ENCODE measurements at regions not wholly inside any gene's neighbourhood (a gene's known extent, or its start where the extent isn't known, plus 50 kb on each side); places are given as distances from the start of the nearest gene placed in this dataset.
A peak's percentile ranks its signal among the peaks of the same experiment; 100 is the strongest.

DNA sequence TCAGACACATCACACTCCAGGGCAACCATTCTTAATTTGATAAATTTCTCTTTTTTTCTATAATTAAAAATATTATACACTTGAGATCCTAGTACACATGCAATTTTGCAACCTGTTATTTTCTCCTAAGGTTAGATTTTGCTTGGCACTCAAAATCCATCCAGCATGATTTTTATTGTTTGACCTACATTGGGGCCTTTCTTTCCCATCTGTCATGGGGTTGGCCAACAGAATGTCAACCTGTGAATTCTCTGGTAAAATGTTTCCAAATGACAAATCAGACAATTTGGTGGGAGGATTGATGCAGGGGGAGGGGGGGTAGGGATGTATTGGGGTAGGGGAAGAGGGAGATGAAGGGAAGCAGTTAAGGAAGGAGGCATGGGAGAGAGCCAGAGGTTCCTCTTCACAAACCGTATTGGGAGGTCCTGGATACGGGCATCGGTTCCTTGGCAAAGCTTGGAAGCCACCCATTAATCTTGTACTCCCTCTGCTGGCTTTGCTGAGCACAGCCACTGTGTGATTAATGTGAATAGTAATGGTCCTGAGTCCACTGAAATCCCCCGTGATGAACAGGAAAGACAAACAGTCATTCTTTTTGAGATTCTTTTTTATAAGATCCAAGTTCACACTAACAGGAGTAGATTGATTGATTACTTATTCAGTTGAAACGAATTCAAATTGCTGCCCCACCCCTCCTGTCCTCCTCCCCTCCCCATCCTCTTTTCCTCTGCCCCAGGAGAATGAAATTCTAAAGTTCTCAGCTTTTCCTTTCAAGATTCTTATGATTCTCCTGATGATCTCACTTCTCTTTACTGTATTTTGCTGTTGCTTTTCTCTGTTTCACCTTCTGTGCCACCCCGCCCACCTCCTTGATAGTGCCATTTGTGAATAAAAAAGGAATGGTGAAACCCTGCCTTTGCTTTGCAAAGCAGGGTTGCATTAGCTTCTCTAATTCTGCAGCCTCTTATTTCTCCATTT, 82.2 kb upstream of the SLC25A26 start:
- no peak overlapping the region for H3K4me3 Mint-ChIP-seq
- peaks cover 0 to 1% (median 0%) of the 10 kb centered on the region in 7 donors for H3K9me3 Mint-ChIP-seq
- 0% methylated on average over 2 of the region's 6 CpGs for WGBS (ENCODE audit: insufficient coverage)
- Histone ChIP-seq H3K4me2 (replicated peaks; ENCODE audit: extremely low read depth, low read length, poor library complexity, severe bottlenecking) (no peak overlapping the region), H3K27me3 (ENCODE audit: control insufficient read depth in 2 of 2, insufficient read depth in 2 of 2, low read length in 2 of 2) (no peaks in the 10 kb centered on the region), H3K9me3 (replicated peaks in 1 of 2; ENCODE audit: control insufficient read depth in 1 of 2, insufficient read depth in 1 of 2, low read length in 2 of 2) (no peaks in the 10 kb centered on the region), H3K79me2 (ENCODE audit: insufficient read depth, low read length) (no peaks in the 10 kb centered on the region), H3K4me1 (ENCODE audit: control insufficient read depth in 1 of 2, insufficient read depth in 2 of 2, low read length in 2 of 2) (no peaks in the 10 kb centered on the region), H3K27ac (ENCODE audit: low read depth in 1 of 2, low read length in 2 of 2) (no peak overlapping the region), H3K4me3 (replicated peaks in 1 of 3; ENCODE audit: low read depth in 2 of 3, low read length in 3 of 3) (no peak overlapping the region), H4K20me1 (ENCODE audit: insufficient read depth, low read length) (no peaks in the 10 kb centered on the region), H2AFZ (ENCODE audit: insufficient read depth, low read depth, low read length, poor library complexity, severe bottlenecking) (no peak overlapping the region), H3K36me3 (replicated peaks in 1 of 2; ENCODE audit: control insufficient read depth in 1 of 2, insufficient read depth in 2 of 2, low read length in 2 of 2) (no peaks in the 10 kb centered on the region), H3K9ac (ENCODE audit: insufficient read depth, low read length, poor library complexity, severe bottlenecking) (no peak overlapping the region)
- no peaks in the 10 kb centered on the region for H3K4me1 Mint-ChIP-seq
- H3K27ac Mint-ChIP-seq: no peak overlapping the region
- intact Hi-C loops (cut with micrococcal nuclease): no loop called here
- no peak for DNase-seq
- no peaks in the 10 kb centered on the region for H3K36me3 Mint-ChIP-seq
- TF ChIP-seq, protein P1, sequence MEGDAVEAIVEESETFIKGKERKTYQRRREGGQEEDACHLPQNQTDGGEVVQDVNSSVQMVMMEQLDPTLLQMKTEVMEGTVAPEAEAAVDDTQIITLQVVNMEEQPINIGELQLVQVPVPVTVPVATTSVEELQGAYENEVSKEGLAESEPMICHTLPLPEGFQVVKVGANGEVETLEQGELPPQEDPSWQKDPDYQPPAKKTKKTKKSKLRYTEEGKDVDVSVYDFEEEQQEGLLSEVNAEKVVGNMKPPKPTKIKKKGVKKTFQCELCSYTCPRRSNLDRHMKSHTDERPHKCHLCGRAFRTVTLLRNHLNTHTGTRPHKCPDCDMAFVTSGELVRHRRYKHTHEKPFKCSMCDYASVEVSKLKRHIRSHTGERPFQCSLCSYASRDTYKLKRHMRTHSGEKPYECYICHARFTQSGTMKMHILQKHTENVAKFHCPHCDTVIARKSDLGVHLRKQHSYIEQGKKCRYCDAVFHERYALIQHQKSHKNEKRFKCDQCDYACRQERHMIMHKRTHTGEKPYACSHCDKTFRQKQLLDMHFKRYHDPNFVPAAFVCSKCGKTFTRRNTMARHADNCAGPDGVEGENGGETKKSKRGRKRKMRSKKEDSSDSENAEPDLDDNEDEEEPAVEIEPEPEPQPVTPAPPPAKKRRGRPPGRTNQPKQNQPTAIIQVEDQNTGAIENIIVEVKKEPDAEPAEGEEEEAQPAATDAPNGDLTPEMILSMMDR (IDR thresholded peaks at IDR 0.05): peak; percentile 17
- H3K27me3 Mint-ChIP-seq (ENCODE audit: low read depth in 3 of 3): peaks cover 3 to 8% (median 3%) of the 10 kb centered on the region in 3 donors

DNA sequence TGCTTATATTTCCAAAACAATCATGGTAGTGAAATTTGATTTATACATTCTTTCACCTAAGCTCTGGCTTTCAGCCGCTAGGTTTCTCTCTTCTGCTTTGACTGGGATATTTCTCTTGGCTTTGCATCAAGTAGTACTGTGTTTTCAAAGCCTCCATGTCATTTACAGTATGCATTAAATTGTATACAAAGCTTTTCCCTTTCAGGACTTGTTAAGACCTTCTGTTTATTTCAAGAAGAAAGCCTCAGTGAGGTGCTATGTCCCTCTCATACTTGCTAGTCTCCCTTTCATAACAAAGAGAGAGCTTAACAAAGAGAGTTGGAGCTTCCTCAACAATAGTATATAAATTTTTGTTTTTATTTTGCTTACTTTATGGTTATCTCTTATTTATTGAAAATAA, 84.2 kb upstream of the SLC25A26 start:
- Mint-ChIP-seq H3K4me1 (no peaks in the 10 kb centered on the region), H3K4me3 (no peak overlapping the region), H3K27me3 (ENCODE audit: low read depth in 3 of 3) (peaks cover 2 to 8% (median 3%) of the 10 kb centered on the region in 3 donors), H3K36me3 (no peaks in the 10 kb centered on the region), H3K9me3 (peaks cover 0 to 1% (median 0%) of the 10 kb centered on the region in 7 donors), H3K27ac (no peak overlapping the region)
- H3K9me3 ChIP-seq (replicated peaks in 1 of 2; ENCODE audit: control insufficient read depth in 1 of 2, insufficient read depth in 1 of 2, low read length in 2 of 2): no peaks in the 10 kb centered on the region
- no peak overlapping the region for H3K4me3 ChIP-seq (replicated peaks in 1 of 3; ENCODE audit: low read depth in 2 of 3, low read length in 3 of 3)
- H3K4me1 ChIP-seq (ENCODE audit: control insufficient read depth in 1 of 2, insufficient read depth in 2 of 2, low read length in 2 of 2): no peaks in the 10 kb centered on the region
- no peak overlapping the region for H2AFZ ChIP-seq (ENCODE audit: insufficient read depth, low read depth, low read length, poor library complexity, severe bottlenecking)
- no peak overlapping the region for H3K4me2 ChIP-seq (replicated peaks; ENCODE audit: extremely low read depth, low read length, poor library complexity, severe bottlenecking)
- no peaks in the 10 kb centered on the region for H3K27me3 ChIP-seq (ENCODE audit: control insufficient read depth in 2 of 2, insufficient read depth in 2 of 2, low read length in 2 of 2)
- TF ChIP-seq, protein P1 (IDR thresholded peaks at IDR 0.05): no peak
- no peak for DNase-seq
- H3K27ac ChIP-seq (ENCODE audit: low read depth in 1 of 2, low read length in 2 of 2): no peak overlapping the region
- H3K36me3 ChIP-seq (replicated peaks in 1 of 2; ENCODE audit: control insufficient read depth in 1 of 2, insufficient read depth in 2 of 2, low read length in 2 of 2): no peaks in the 10 kb centered on the region
- no peaks in the 10 kb centered on the region for H4K20me1 ChIP-seq (ENCODE audit: insufficient read depth, low read length)
- intact Hi-C loops (cut with micrococcal nuclease): no loop called here
- no peak overlapping the region for H3K9ac ChIP-seq (ENCODE audit: insufficient read depth, low read length, poor library complexity, severe bottlenecking)
- no peaks in the 10 kb centered on the region for H3K79me2 ChIP-seq (ENCODE audit: insufficient read depth, low read length)
- no CpG with 5 or more reads among the region's 1 CpG for WGBS (ENCODE audit: insufficient coverage)

Measured in CD14-positive monocyte (primary cell).